AG04450 (cell line): ENCODE measurements at regions not wholly inside any gene's neighbourhood (a gene's known extent, or its start where the extent isn't known, plus 50 kb on each side); places are given as distances from the start of the nearest gene placed in this dataset.

Experiments used
- CTCF ChIA-PET: fragments of 300-600, 350-600 bp; formaldehyde crosslinking; extraction: SDS; loops from one replicate; lab custom pipeline; 2022; ENCODE audit warnings: antibody characterized with exemption, inconsistent platforms; lab: Charles Lee
- POLR2A ChIA-PET: fragments of 350-600 bp; formaldehyde crosslinking; extraction: SDS; loops from one replicate; lab custom pipeline; 2021; ENCODE audit warnings: antibody characterized with exemption, inconsistent platforms; lab: Yijun Ruan, JAX
- DNase-seq: peaks from one replicate; pipeline ENCODE4 v3.0.0-alpha.2; 2011; ENCODE audit warnings: low read depth, low spot score
- H3K27ac ChIP-seq: one replicate; pipeline ENCODE4 v1.5.1; 2012; ENCODE audit warnings: low read depth, low read length, control low read depth
- H3K27me3 ChIP-seq: one replicate; pipeline ENCODE4 v1.6.0; 2012; ENCODE audit warnings: low read length; ENCODE audit not compliant: control insufficient read depth, insufficient read depth
- H3K4me3 ChIP-seq: 2 replicates; pipeline ENCODE4 v1.5.1; 2011; ENCODE audit warnings: mild to moderate bottlenecking, low read depth, low read length, control low read depth
- H3K9me3 ChIP-seq: 2 replicates; pipeline ENCODE4 v1.5.1; 2012; ENCODE audit warnings: low read length; ENCODE audit not compliant: control insufficient read depth, insufficient read depth
- CTCF ChIP-seq: IDR thresholded peaks from 2 replicates; pipeline ENCODE4 v1.5.1; 2011; ENCODE audit warnings: low read depth, low read length, control low read depth, inconsistent platforms

GRCh38 chr7:121510858-121511482 lies 114.9 kb upstream of the FAM3C start:
- no peak for DNase-seq
- H3K27me3 ChIP-seq, result no peaks in the 10 kb centered on the region
- ChIA-PET POLR2A (interaction anchor here (0.6 kb wide), 1 partner anchor 200 kb away, joined by 4 read pairs; no protein-coding TSS in a partner anchor), CTCF (interaction anchor here (1.0 kb wide), 1 partner anchor 115 kb away, joined by 5 read pairs; the partner anchor contains the start of gene FAM3C)
- no peak for TF ChIP-seq CTCF
- no peak overlapping the region for H3K4me3 ChIP-seq
- no peak overlapping the region for H3K27ac ChIP-seq
- peaks cover 11% of the 10 kb centered on the region; the same call in 1 of the 2 replicates for H3K9me3 ChIP-seq

GRCh38 chr7:121510302-121510701 lies 114.2 kb upstream of the FAM3C start:
- no peak for DNase-seq
- H3K9me3 ChIP-seq, result peaks cover 11% of the 10 kb centered on the region; the same call in 1 of the 2 replicates
- ChIA-PET CTCF (no interaction called here), POLR2A (no interaction called here)
- TF ChIP-seq CTCF, result no peak
- H3K4me3 ChIP-seq, result no peak overlapping the region
- H3K27me3 ChIP-seq, result no peaks in the 10 kb centered on the region
- H3K27ac ChIP-seq, result no peak overlapping the region

- DNase-seq, result no peak
- no peak overlapping the region for H3K27ac ChIP-seq
- H3K27me3 ChIP-seq, result no peaks in the 10 kb centered on the region
- TF ChIP-seq CTCF, result no peak
- peaks cover 5% of the 10 kb centered on the region; the same call in 1 of the 2 replicates for H3K9me3 ChIP-seq
- ChIA-PET POLR2A (no interaction called here), CTCF (interaction anchor here (0.9 kb wide), 1 partner anchor 110 kb away, joined by 3 read pairs; the partner anchor contains the start of gene FAM3C)
- no peak overlapping the region for H3K4me3 ChIP-seq
Measured at GRCh38 chr7:121505540-121506182, 109.6 kb upstream of the FAM3C start.

- CTCF ChIA-PET, result interaction anchor here (0.9 kb wide), 1 partner anchor 109 kb away, joined by 3 read pairs; the partner anchor contains the start of gene FAM3C
- no peak for DNase-seq
- Histone ChIP-seq H3K27me3 (no peaks in the 10 kb centered on the region), H3K27ac (peak overlapping the region; percentile 11), H3K4me3 (no peak overlapping the region), H3K9me3 (no peaks in the 10 kb centered on the region; the same call in 1 of the 2 replicates)
- no peak for TF ChIP-seq CTCF
- POLR2A ChIA-PET, result no interaction called here
Measured at GRCh38 chr7:121505021-121505420, 108.9 kb upstream of the FAM3C start.

GRCh38 chr7:121504482-121504881 lies 108.4 kb upstream of the FAM3C start:
- Histone ChIP-seq H3K27ac (peak overlapping the region; percentile 24), H3K9me3 (no peaks in the 10 kb centered on the region), H3K4me3 (no peak overlapping the region), H3K27me3 (no peaks in the 10 kb centered on the region)
- CTCF ChIA-PET, result interaction anchor here (0.9 kb wide), 1 partner anchor 109 kb away, joined by 3 read pairs; the partner anchor contains the start of gene FAM3C
- POLR2A ChIA-PET, result no interaction called here
- no peak for TF ChIP-seq CTCF
- DNase-seq, result peak; percentile 8
